ENCODE measurements at regions not wholly inside any gene's neighbourhood (a gene's known extent, or its start where the extent isn't known, plus 50 kb on each side); places are given as distances from the start of the nearest gene placed in this dataset.

DNA sequence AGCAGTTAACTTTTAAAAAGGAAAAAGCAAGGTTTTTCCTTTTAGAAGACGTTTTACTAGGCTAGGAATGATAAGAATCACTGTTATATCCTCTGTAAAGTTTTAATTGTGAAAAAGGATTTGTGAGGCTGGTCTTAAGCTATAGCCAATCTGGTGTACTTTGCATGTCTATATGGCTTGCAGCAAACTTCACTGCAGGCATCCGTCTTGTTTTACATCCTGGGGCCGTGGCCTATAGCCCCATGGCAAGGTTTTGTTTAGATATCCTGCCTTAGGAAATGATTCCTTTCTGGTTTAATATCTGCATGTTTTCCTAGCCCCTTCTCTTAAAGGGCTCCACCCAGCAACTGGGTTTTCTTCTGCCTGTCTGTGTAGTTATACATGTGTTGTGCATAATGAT, 272.8 kb downstream of the ICE1 start:
- TF ChIP-seq, protein P1, sequence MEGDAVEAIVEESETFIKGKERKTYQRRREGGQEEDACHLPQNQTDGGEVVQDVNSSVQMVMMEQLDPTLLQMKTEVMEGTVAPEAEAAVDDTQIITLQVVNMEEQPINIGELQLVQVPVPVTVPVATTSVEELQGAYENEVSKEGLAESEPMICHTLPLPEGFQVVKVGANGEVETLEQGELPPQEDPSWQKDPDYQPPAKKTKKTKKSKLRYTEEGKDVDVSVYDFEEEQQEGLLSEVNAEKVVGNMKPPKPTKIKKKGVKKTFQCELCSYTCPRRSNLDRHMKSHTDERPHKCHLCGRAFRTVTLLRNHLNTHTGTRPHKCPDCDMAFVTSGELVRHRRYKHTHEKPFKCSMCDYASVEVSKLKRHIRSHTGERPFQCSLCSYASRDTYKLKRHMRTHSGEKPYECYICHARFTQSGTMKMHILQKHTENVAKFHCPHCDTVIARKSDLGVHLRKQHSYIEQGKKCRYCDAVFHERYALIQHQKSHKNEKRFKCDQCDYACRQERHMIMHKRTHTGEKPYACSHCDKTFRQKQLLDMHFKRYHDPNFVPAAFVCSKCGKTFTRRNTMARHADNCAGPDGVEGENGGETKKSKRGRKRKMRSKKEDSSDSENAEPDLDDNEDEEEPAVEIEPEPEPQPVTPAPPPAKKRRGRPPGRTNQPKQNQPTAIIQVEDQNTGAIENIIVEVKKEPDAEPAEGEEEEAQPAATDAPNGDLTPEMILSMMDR (conservative IDR thresholded peaks at IDR 0.05 in 1 of 2, IDR thresholded peaks at IDR 0.05 in 1 of 2; ENCODE audit: low read depth in 1 of 2, low read length in 2 of 2), result no peak
- TF ChIP-seq EZH2 (IDR thresholded peaks at IDR 0.05; ENCODE audit: low read length, missing control alignments), result no peak

Measured in fibroblast of lung (primary cell).